HG02763 (cell line): ENCODE measurements at regions not wholly inside any gene's neighbourhood (a gene's known extent, or its start where the extent isn't known, plus 50 kb on each side); places are given as distances from the start of the nearest gene placed in this dataset.

Experiments used
- ATAC-seq: cut with Tn5 transposase; IDR thresholded peaks from one replicate; pipeline ENCODE4 v1.9.1; 2021; ENCODE audit warnings: mild to moderate bottlenecking, moderate library complexity; ENCODE audit not compliant: unreplicated experiment

DNA sequence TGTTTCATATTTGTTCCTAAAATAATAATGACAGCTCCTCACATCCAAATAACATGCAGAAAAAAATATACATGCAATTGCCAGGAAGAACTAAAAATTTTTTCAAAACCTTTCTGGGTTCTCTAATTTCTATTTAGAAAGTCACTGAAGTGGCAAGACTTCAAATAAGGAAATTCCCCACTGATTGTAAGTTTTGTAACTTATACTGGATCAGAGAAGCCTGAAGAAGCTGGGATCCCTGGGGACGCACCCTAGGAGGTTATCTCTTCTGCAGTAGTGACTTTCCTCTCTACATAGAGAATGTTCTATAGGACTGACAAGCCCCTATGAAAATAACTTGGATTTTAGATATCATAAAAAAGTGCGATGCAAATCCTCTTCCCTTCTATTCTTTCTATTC lies 182.6 kb downstream of the MRPL39 start:
- no peak for ATAC-seq

DNA sequence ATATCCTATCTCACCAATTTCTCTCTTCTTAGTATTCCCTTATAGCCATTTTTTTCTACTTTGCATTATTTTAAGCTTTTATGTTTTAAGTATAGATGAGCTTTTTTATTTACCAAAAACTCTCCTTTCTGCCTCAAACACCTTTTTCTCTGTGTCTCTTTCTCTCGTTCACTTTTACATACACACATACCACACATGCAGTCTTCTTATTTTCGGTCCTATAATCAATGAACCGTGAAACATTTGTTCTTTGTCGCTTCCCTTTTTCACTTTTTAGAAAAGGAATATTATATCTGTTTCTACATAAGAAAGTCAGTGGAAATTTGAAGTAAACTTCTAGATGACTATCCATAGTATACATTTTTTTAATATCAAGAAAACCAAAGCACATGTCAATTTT lies 183.2 kb downstream of the MRPL39 start:
- no peak for ATAC-seq

DNA sequence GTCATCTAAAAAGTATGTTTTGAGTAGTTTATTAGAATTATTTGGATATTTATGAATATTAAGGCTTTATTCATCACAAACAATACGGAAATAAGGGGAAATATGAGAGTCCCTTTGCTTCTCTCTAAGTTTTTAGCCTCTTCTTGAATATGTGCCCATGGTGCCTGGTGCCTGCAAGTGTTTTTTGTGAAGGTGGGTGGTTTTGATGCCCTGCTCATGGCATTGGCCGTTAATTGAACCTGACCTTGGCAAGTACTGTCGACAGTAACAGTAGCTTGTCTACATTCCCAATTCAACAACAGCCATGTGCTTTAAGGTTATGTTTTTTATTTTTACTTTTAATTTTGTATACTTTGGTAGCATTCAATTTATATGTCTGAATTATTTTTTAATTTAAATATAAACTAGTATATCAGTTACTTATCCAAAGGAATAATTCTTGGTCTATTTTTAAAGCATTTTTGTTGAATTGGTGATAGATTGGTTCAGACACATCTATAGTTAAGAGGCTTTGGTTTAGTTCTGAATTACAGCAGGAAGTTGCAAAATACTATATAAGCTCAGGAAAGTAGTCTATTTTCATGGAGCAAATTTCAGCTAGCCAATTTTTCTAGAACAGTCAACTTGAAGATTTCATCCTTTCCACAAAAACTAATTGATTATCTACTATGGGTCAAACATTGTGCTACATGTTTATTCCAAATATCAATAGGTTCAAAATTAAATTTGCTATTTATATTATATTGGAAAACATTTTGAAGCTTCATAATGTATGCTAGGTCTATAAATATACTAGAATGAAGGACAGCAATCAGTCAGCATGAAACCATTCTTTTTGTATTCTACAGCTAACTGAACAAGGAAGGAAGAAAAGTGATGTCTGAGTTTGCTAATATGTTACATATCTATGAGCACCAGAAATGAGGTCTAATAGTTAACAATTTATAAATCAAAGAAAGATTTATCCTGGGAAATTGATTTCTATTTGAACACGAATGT lies 184.4 kb downstream of the MRPL39 start:
- ATAC-seq: no peak

DNA sequence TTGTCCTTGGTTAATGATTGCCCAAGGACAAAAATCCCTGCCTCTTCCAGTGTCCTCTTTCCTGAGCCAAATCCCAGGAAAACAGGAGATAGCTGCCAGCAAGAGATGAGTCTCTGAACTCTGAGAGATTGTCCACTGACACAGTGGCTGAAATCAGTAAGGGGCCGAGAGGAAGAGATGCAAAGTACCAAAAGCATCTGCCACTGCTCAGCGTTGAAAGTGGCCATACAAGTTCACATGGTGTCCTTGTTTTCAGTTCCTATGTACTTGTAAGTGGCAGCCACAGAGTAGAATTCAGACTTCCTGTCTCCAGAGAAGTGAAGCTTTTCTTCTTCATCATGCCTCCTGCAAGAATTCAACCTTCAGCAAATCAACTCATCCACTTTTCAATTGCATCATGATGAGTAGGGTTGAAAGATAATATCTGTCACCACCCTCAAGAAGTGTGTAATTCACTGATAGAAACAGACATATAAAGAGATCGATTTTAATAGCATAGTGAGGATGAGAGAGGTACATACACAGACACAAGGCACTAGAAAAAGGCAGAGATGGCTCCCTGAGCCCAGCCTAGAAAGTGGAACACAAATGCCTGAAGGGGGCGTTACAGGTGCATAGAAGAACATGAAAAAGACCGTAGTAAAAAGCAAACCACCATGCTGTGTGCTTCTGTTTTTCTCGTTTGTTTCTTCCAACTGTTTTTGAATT lies 185.8 kb downstream of the MRPL39 start:
- peak; percentile 67 for ATAC-seq

DNA sequence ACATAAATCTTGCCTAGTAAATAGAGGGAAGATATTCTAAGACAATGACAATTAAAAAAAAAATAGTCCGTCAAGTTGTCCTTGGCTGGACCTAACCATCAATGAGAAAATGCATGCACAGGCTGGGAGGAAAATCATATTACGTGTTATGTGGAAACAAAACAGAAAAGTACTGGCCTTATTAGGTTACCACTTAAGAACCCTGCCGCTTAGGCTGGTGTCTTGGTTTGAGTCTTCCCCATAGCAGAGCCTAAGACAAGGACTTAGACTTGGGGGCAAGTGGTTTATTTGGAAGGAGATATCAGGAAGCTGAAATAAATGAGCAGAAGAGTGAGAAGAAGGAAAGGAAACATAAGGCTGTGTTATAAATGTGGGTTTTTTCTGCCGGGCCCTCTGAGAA lies 186.4 kb downstream of the MRPL39 start:
- no peak for ATAC-seq

DNA sequence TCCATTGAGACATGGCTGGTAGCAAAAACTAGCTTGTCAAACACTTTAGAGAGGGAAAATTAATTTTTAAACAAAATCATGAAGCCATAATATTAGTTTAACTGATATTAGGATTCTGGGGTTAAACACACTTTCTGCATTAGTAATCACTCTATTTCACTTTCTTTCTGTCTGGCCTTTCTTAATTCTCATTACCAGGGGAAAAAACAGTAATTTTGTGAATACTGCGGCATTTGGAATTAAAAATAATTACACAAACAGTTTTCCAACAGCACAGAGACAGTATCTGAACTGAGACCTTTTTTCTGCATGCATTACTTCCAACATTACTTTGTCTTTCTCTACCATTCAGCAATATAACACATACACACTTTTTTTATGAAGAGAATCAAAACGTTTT lies 190.6 kb downstream of the MRPL39 start:
- no peak for ATAC-seq

DNA sequence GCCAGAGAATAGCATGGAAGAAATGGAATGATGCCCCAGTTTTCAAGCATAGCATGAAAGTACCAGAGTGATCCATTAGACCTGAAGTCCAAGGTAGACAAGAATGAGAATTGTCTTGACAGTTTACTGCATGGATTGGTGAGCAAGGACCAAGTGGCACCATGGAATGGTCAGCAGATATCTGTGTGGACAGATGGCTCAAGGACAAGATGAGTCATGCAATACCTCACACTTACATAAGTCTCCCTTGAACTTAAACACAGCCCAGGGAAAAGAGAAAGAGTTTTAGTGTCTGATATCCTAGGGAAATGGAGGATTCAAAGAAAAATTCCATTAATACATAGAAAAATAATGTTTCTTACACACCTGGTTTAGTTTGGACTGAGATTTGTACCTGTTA lies 195.2 kb downstream of the MRPL39 start:
- no peak for ATAC-seq

DNA sequence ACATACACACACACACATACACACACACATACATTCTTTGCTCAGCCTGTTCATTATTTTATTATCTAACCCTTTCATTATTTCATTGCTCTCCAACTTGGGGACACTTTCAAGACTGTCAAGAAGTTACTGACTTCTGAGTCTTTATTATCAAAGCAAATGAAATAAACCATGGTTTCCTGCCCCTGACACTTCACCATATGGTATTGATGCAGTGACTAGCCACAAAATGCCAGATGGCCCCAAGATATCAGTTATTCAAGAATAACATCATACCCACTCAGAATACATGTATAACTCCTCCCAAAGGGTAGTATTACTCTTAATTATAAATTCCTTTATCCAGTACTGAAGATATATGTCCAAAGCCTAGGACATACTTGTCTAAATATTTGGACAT lies 197.3 kb downstream of the MRPL39 start:
- no peak for ATAC-seq

DNA sequence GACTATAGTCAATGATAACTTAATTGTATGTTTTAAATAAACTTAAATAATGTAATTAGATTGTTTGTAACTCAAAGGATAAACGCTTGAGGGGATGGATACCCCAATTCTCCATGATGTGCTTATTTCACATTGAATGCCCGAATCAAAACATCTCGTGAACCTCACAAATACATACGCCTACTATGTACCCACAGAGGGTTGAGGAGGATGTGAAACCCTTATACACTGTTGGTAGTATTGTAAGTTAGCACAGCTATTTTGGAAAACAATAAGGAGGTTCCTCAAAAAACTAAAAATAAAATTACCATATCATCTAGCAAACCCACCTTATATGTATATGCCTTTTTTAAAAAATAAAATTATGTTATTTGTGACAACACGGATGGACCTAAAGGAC lies 198.6 kb downstream of the MRPL39 start:
- ATAC-seq: no peak

DNA sequence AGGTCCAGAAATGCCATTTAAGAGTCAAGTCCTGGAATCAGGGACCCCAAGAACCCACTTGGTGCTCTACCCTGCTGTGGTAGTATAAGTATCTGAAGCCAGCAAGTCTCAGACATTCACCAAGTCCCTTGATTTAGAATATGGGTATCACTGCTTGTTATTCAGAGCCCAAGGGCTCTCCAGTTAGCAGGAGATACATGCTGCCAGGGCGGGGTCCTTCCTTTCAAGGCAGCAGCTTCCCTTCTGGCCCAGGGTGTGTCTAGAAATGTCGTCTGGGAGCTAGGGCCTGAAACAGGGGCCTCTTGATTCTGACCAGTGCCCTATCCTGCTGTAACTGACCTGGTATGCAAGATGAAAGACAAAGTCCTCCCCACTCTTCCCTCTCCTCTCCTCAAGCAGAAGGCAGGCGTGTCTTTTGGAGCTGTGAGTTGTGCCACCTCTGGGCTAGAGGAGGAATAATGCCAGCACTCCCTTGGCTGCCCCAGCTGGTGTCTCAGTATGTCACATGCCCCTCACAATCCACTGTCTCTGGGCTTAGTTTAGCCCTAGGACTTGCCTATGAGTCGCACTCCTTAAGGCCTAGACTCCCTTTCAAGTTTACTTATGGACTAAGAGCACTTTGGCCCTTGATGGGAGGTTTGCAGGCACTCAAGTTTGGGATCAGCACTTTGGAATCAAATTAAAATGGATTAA lies 200.2 kb downstream of the MRPL39 start:
- no peak for ATAC-seq

DNA sequence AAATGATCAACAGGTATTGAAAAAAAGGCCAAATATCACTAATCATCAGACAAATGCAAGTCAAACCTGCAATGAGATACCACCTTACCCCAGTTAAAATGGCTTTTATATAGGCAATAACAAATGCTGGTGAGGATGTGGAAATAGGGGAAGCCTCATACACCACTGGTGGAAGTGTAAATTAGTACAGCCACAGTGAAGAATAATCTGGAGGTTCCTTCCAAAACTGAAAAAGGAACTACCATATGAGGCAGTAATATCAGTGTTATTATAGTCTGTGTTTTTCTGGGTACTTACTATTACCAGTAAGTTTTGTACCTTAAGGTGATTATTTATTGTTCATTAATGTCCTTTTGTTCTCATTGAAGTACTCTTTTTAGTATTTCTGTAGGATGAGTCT lies 201.3 kb downstream of the MRPL39 start:
- ATAC-seq: no peak

DNA sequence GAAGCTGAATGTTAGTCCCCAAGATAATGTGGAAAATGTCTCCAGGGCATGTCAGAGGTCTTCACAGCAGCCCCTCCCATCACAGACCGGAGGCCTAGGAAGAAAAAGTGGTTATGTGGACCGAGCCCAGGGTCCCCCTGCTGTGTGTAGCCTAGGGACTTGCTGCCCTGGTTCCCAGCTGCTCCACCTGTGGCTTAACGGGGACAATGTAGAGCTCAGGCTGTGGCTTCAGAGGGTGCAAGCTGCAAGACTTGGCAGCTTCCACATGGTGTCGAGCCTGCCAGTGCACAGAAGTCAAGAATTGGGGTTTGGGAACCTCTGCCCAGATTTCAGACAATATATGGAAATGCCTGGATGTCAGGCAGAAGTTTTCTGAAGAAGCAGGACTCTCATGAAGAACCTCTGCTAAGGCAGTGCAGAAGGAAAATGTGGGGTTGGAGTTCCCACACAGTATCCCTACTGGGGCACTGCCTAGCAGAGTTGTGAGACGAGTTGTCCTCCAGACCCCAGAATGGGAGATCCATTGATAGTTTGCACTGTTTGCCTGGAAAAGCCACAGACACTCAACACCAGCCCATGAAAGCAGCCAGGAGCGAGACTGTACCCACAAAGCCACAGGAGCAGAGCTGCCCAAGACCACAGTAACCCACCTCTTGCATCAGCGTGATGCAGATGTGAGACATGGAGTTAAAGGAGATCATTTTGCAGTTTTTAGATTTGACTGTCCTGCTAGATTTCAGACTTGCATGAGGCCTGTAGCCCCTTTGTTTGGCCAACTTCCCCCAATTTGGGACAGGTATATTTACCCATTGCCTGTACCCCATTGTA lies 204.9 kb downstream of the MRPL39 start:
- ATAC-seq: no peak

DNA sequence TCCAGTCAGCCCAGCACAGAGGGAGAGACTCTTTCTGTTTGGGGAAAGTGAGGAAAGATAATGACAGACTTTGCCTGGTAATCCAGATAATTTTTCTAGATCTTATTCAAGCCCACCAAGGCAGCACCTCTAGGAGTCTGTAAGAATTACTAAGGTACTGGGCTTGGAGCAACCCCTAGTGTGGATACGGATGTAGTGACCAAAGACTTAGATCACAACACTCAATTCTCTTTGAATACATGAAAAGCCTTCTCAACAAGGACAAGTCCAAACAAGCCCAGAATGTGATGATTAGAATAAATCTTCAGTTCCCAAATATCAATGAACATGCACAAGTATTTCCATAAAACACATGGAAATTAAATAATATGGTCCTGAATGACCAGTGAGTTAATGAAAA lies 206.9 kb downstream of the MRPL39 start:
- no peak for ATAC-seq

DNA sequence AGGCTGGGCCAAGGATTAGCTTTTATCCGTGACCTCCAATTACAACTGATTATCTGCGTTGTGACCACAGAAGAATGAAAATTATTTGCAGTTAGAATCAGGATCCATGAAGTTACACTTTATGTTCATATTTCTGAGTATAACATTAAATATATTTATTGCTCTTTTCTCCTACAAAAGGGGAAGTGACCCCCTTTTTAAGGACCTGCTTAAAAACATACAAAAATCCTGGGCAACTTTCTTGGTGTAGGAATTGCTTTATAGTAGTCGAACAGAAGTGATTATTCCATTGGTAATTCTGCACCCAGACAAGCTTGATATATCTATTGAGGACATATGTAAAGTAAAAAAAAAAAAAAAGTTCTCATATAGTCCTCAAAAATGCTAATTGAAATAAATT lies 208.7 kb downstream of the MRPL39 start:
- no peak for ATAC-seq

DNA sequence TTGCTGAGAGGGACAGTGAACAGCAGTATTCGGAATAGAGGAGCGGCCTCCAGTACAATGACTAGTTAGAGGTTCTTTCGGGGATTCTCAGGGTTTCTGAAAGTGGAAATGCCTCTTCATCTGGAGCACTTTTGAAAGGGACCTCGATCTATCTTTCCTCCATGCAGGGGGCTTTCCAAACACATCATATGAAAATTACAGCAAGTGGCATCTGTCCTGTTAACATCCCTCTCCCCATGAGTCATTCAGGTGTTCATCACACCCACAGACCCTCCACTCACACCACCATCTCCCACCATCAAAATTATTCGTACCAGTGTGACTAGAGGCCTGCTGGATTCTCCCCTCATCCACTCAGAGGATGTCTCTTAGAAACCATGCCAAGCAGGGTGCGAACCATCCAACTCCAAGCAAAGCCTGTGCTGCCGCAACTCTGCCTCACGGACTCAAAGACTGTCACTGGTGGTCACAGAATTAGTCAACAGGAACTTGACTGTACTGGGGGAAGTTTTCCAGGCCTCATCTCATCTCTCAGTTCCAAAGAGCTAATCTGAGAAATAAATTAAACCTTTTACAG lies 211.1 kb downstream of the MRPL39 start:
- peak; percentile 86 for ATAC-seq

DNA sequence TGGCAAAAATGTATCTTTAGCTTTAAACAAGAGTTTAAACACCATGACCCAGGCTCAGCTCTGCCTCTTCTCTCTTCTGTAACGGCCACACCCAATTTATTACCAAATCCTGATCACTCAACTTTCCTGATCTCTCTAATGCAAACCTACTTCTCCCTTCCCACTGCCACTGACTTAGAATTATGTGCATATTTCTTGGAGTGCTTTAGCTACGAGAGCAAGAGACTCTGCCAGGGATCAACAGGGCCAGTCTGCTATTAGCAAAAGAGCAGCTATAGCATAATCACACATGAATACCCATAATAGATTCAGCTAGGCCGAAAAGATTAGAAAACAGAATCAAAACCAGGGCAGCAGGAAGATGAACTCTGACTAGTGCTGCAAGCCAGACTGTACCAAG lies 215.5 kb downstream of the MRPL39 start:
- ATAC-seq: no peak

DNA sequence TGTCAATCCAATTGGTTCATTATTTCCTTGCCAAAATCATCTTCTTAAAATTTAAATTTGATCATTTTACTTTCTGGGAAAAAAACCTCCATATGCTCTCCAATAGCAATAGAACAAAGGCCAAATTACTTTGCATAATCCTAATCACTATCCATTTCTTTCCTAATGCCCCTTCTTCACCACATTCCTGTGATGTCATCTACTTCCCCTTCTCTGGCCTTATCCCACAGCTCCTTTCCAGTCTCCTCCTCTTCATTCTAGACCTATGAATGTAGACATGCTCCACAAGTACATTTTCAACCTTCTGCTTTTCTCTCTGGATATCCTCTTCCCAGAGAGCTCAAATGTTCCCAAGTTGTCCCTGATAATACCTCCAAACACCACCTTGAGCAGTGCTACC lies 216.6 kb downstream of the MRPL39 start:
- no peak for ATAC-seq

DNA sequence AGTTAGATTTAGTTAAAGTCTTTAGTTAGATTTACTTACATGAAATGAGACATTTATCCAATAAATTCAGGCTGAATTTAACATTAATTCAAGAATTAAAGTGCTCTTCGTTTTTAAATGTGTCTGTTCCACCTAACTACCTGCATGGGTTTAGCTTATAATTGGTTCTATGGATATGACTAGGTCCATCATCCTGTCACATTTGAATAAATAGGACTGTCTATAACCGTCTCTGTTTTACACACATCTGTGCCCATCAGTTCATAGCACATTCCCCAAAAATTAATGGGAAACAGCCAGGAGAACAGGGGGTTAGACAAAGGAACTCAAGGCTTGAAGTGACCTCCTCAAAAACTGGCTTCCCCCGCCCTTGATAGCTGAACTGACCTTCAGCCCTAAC lies 219.6 kb downstream of the MRPL39 start:
- ATAC-seq: no peak

DNA sequence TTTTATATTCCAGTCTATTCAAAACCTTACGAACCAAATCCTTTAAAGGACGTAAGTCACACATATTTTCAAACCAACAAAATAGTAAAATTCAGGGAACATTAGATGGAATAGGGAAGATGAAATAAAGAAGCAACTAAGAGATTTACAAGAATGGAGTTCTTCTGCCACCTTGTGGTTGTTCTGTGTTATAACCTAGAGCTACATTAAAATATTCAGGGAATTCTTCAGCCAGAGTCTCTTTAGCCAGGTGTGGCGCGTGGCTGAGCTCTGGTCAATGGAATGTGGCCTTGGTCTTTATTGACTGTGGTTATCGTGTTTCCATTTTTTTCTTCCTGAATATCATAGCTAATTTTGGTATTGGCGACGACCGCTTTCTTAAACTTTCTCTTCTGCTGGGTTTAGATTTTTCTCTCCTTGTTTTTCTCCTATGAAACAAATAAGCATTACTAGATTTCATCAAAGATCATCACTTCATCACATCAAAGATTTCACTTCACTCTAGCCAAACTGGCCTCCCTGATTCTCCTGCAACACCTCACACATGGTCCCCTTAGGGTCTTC lies 221.3 kb downstream of the MRPL39 start:
- ATAC-seq: no peak

DNA sequence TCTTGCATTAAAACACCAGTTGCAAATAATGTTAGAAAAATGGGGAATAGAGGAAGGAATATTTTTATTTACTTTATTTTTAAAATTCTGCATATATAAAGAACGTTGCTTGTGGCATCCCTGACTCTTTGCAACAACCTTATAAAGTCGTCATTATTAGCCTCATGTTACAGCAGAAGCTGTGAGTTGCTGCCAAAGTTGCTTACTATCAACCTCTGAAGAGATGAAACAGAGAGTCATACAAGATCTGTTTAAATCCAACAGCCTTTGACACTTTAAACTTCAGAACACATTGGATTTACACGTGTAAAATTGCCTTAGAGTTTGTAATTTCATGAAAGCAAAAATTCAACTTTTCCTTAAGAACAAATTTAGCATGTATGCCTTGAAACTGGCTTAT lies 221.9 kb downstream of the MRPL39 start:
- ATAC-seq: no peak
